Lower leg skin (tissue), 3 donors: ENCODE measurements at regions not wholly inside any gene's neighbourhood (a gene's known extent, or its start where the extent isn't known, plus 50 kb on each side); places are given as distances from the start of the nearest gene placed in this dataset.

ENCODE experiments used
- CTCF ChIP-seq, 3 donors: fragments of 450-650 bp; IDR thresholded peaks; one replicate each; pipeline ENCODE4 v1.5.1; 2016; ENCODE audit warnings: antibody characterized with exemption in 3 of 3, mild to moderate bottlenecking in 3 of 3, moderate library complexity in 2 of 3
- POLR2A ChIP-seq, 2 donors: fragments of 450-650 bp; IDR thresholded peaks; one replicate each; pipeline ENCODE4 v1.6.1; 2016 to 2017; ENCODE audit warnings: antibody characterized with exemption in 2 of 2, mild to moderate bottlenecking in 1 of 2, moderate library complexity in 1 of 2

GRCh38 chr12:75917715-75918114, 113.9 kb downstream of the PHLDA1 start:
- TF ChIP-seq CTCF (IDR thresholded peaks at IDR 0.05) (no peak), POLR2A (IDR thresholded peaks at IDR 0.05) (no peak)
